Activated CD8-positive, alpha-beta T cell treated with anti-CD3 and anti-CD28 coated beads for 36 hours (primary cell): ENCODE measurements at regions not wholly inside any gene's neighbourhood (a gene's known extent, or its start where the extent isn't known, plus 50 kb on each side); places are given as distances from the start of the nearest gene placed in this dataset.

ENCODE experiments used
- ATAC-seq: fragments of 200-7000 bp; cut with Tn5 transposase; one replicate; pipeline ENCODE4 v1.10.0; 2021; ENCODE audit warnings: mild to moderate bottlenecking, moderate library complexity
- CTCF ChIA-PET: fragments of 350-600 bp; sonication (Branson Sonifier 250); formaldehyde crosslinking; loops from one replicate; lab custom pipeline; 2021; ENCODE audit warnings: antibody characterized with exemption; lab: Charles Lee
- POLR2A ChIA-PET: fragments of 350-600 bp; sonication (Branson Sonifier 250); formaldehyde crosslinking; loops from one replicate; lab custom pipeline; 2021; ENCODE audit warnings: antibody characterized with exemption; lab: Charles Lee
- DNase-seq: peaks from one replicate; pipeline ENCODE4 v3.0.0-alpha.2; 2020
- H3K27ac Mint-ChIP-seq: one replicate; pipeline ENCODE4 v1.8.0; 2021; ENCODE audit warnings: mild to moderate bottlenecking, mixed read lengths
- H3K27me3 Mint-ChIP-seq: one replicate; pipeline ENCODE4 v1.8.0; 2021; ENCODE audit warnings: mixed read lengths
- H3K36me3 Mint-ChIP-seq: one replicate; pipeline ENCODE4 v1.8.0; 2021; ENCODE audit warnings: low read depth, mixed read lengths
- H3K4me1 Mint-ChIP-seq: one replicate; pipeline ENCODE4 v1.8.0; 2021; ENCODE audit warnings: low read depth, mixed read lengths
- H3K4me3 Mint-ChIP-seq: one replicate; pipeline ENCODE4 v1.8.0; 2021; ENCODE audit warnings: mild to moderate bottlenecking, moderate library complexity, mixed read lengths
- H3K9me3 Mint-ChIP-seq: one replicate; pipeline ENCODE4 v1.8.0; 2021; ENCODE audit warnings: mixed read lengths
- CTCF ChIP-seq: fragments of 200-600 bp; IDR thresholded peaks from one replicate; pipeline ENCODE4 v1.8.0; 2022; ENCODE audit warnings: antibody characterized with exemption, mild to moderate bottlenecking
- intact Hi-C: fragments of 100-400 bp; cut with micrococcal nuclease; formaldehyde crosslinking; loops from one replicate; pipeline ENCODE4 v1.10.0; 2022

- no peak for ATAC-seq
Observed at GRCh38 chr12:131613678-131614077, 97.2 kb upstream of the SFSWAP start.

GRCh38 chr12:131615326-131616042 is 95.4 kb upstream of the SFSWAP start:
- ATAC-seq (no peak), DNase-seq (no peak)
- Mint-ChIP-seq H3K4me1 (no peaks in the 10 kb centered on the region), H3K9me3 (no peaks in the 10 kb centered on the region), H3K27me3 (peaks cover 3% of the 10 kb centered on the region), H3K27ac (no peak overlapping the region), H3K4me3 (no peak overlapping the region), H3K36me3 (no peaks in the 10 kb centered on the region)
- ChIA-PET CTCF (no interaction called here), POLR2A (interaction anchor here (1.5 kb wide), 1 partner anchor 9 kb away, joined by 3 read pairs; no protein-coding TSS in a partner anchor)
- intact Hi-C loops, result no loop called here
- TF ChIP-seq CTCF, result no peak

More at GRCh38 chr12:131613678-131614077, 97.2 kb upstream of the SFSWAP start:
- no peak overlapping the region for H3K27ac Mint-ChIP-seq
- H3K4me3 Mint-ChIP-seq, result no peak overlapping the region
- intact Hi-C loops, result no loop called here
- ChIA-PET CTCF (no interaction called here), POLR2A (no interaction called here)
- no peaks in the 10 kb centered on the region for H3K36me3 Mint-ChIP-seq
- peaks cover under 1% of the 10 kb centered on the region for H3K27me3 Mint-ChIP-seq
- DNase-seq, result no peak
- no peaks in the 10 kb centered on the region for H3K9me3 Mint-ChIP-seq
- TF ChIP-seq CTCF, result no peak
- H3K4me1 Mint-ChIP-seq, result peaks cover 8% of the 10 kb centered on the region

GRCh38 chr12:131616043-131616700 is 94.7 kb upstream of the SFSWAP start:
- ATAC-seq (no peak), DNase-seq (no peak)
- no peaks in the 10 kb centered on the region for H3K36me3 Mint-ChIP-seq
- no peaks in the 10 kb centered on the region for H3K4me1 Mint-ChIP-seq
- no peak overlapping the region for H3K27ac Mint-ChIP-seq
- ChIA-PET POLR2A (interaction anchor here (0.6 to 1.5 kb wide), 2 partner anchors 10 to 23 kb away, joined by 3 read pairs; no protein-coding TSS in a partner anchor), CTCF (no interaction called here)
- TF ChIP-seq CTCF, result no peak
- intact Hi-C loops, result no loop called here
- peaks cover 3% of the 10 kb centered on the region for H3K27me3 Mint-ChIP-seq
- no peak overlapping the region for H3K4me3 Mint-ChIP-seq
- H3K9me3 Mint-ChIP-seq, result no peaks in the 10 kb centered on the region

GRCh38 chr12:131616738-131617137 is 94.2 kb upstream of the SFSWAP start:
- H3K27ac Mint-ChIP-seq, result no peak overlapping the region
- H3K4me3 Mint-ChIP-seq, result no peak overlapping the region
- H3K36me3 Mint-ChIP-seq, result no peaks in the 10 kb centered on the region
- DNase-seq (no peak), ATAC-seq (no peak)
- CTCF ChIA-PET, result no interaction called here
- no peaks in the 10 kb centered on the region for H3K9me3 Mint-ChIP-seq
- intact Hi-C loops, result no loop called here
- POLR2A ChIA-PET, result interaction anchor here (0.6 kb wide), 1 partner anchor 24 kb away, joined by 3 read pairs; no protein-coding TSS in a partner anchor
- H3K4me1 Mint-ChIP-seq, result no peaks in the 10 kb centered on the region
- TF ChIP-seq CTCF, result no peak
- peaks cover 3% of the 10 kb centered on the region for H3K27me3 Mint-ChIP-seq

GRCh38 chr12:131617179-131617578 is 93.7 kb upstream of the SFSWAP start:
- ATAC-seq, result no peak
- H3K27me3 Mint-ChIP-seq, result peaks cover 3% of the 10 kb centered on the region
- H3K4me3 Mint-ChIP-seq, result no peak overlapping the region
- no peak overlapping the region for H3K27ac Mint-ChIP-seq
- ChIA-PET CTCF (interaction anchor here (0.6 kb wide), 1 partner anchor 177 kb away, joined by 4 read pairs; no protein-coding TSS in a partner anchor), POLR2A (no interaction called here)
- intact Hi-C loops, result no loop called here
- H3K4me1 Mint-ChIP-seq, result no peaks in the 10 kb centered on the region
- DNase-seq, result no peak
- H3K36me3 Mint-ChIP-seq, result no peaks in the 10 kb centered on the region
- H3K9me3 Mint-ChIP-seq, result no peaks in the 10 kb centered on the region
- TF ChIP-seq CTCF, result no peak
